ENCODE measurements at regions not wholly inside any gene's neighbourhood (a gene's known extent, or its start where the extent isn't known, plus 50 kb on each side); places are given as distances from the start of the nearest gene placed in this dataset.

DNA sequence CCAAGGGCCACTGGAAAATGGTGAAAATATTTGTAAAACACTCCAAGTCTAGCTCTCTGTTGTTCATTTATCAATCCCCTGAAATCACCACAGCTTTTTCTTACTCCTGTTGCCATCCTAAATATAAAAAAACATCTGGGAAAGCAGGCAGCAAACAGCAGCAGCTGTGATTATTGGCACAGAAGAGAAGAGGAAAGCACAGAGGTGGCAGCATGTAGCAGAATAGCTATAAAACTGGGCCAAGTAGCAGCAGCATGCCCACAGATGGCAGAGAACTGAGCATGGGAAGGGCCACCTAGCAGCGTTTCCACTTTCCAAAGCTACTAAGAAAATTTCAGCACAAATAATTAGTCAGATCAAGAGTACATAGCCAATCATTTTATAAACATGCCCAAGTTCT, 307.2 kb downstream of the SLC7A11 start:
- intact Hi-C loops (cut with micrococcal nuclease; ENCODE audit: unreplicated experiment) = no loop called here
- TF ChIP-seq SIN3A (IDR thresholded peaks at IDR 0.05; ENCODE audit: borderline replicate concordance, insufficient read depth, low read depth, low read length) (no peak), TCF7L2 (IDR thresholded peaks at IDR 0.05; ENCODE audit: low read depth, low read length) (no peak), POLR2AphosphoS5 (IDR thresholded peaks at IDR 0.05; ENCODE audit: low read depth, low read length) (no peak)
- TF ChIP-seq, protein P1, sequence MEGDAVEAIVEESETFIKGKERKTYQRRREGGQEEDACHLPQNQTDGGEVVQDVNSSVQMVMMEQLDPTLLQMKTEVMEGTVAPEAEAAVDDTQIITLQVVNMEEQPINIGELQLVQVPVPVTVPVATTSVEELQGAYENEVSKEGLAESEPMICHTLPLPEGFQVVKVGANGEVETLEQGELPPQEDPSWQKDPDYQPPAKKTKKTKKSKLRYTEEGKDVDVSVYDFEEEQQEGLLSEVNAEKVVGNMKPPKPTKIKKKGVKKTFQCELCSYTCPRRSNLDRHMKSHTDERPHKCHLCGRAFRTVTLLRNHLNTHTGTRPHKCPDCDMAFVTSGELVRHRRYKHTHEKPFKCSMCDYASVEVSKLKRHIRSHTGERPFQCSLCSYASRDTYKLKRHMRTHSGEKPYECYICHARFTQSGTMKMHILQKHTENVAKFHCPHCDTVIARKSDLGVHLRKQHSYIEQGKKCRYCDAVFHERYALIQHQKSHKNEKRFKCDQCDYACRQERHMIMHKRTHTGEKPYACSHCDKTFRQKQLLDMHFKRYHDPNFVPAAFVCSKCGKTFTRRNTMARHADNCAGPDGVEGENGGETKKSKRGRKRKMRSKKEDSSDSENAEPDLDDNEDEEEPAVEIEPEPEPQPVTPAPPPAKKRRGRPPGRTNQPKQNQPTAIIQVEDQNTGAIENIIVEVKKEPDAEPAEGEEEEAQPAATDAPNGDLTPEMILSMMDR (IDR thresholded peaks at IDR 0.05) = no peak
- TF ChIP-seq, protein P2, sequence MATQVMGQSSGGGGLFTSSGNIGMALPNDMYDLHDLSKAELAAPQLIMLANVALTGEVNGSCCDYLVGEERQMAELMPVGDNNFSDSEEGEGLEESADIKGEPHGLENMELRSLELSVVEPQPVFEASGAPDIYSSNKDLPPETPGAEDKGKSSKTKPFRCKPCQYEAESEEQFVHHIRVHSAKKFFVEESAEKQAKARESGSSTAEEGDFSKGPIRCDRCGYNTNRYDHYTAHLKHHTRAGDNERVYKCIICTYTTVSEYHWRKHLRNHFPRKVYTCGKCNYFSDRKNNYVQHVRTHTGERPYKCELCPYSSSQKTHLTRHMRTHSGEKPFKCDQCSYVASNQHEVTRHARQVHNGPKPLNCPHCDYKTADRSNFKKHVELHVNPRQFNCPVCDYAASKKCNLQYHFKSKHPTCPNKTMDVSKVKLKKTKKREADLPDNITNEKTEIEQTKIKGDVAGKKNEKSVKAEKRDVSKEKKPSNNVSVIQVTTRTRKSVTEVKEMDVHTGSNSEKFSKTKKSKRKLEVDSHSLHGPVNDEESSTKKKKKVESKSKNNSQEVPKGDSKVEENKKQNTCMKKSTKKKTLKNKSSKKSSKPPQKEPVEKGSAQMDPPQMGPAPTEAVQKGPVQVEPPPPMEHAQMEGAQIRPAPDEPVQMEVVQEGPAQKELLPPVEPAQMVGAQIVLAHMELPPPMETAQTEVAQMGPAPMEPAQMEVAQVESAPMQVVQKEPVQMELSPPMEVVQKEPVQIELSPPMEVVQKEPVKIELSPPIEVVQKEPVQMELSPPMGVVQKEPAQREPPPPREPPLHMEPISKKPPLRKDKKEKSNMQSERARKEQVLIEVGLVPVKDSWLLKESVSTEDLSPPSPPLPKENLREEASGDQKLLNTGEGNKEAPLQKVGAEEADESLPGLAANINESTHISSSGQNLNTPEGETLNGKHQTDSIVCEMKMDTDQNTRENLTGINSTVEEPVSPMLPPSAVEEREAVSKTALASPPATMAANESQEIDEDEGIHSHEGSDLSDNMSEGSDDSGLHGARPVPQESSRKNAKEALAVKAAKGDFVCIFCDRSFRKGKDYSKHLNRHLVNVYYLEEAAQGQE (IDR thresholded peaks at IDR 0.05; ENCODE audit: insufficient read depth in 1 of 2, low read depth in 2 of 2, low read length in 1 of 2) = no peak
- ChIA-PET CTCF (interaction anchor here (0.6 kb wide), 1 partner anchor 281 kb away, joined by 12 read pairs; no protein-coding TSS in a partner anchor), POLR2A (no interaction called here)
- no peak for DNase-seq (ENCODE audit: low read depth, low spot score)
- Histone ChIP-seq H3K27me3 (ENCODE audit: control insufficient read depth, insufficient read depth, low read length) (no peaks in the 10 kb centered on the region), H3K4me1 (ENCODE audit: control insufficient read depth, insufficient read depth, low read length) (no peaks in the 10 kb centered on the region), H3K9me3 (ENCODE audit: control insufficient read depth, insufficient read depth, low read depth, low read length) (no peaks in the 10 kb centered on the region), H3K4me3 (ENCODE audit: low read depth in 2 of 2, low read length in 2 of 2) (no peak overlapping the region), H3K36me3 (ENCODE audit: control insufficient read depth, insufficient read depth, low read length) (no peaks in the 10 kb centered on the region), H3K27ac (ENCODE audit: low read length) (no peak overlapping the region)
- in situ Hi-C loops (cut with HindIII; ENCODE audit: low pct_unique_long_range_greater_than_20kb, low sequenced_read_pairs) = no loop called here
- no peak for ATAC-seq
- BruUV-seq (replicated peaks) = no TSS peak

DNA sequence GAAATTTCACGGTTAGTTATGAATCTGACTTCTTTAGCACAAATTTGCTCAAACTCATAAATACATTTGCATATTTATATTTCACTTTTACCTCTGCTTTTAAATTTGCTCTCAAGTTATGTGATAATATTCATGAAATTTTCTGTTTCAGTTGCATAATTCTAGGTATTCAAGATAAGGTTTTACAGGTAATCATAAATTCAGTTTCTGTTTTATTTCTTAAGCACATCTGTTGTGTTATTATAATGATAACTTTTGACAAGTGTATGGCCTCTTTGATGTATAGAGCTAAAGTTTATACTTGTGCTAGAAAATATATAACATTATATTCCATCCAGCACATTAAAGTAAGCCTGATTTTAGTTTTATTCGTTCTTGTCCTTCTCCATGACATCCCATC, 308.1 kb downstream of the SLC7A11 start:
- Histone ChIP-seq H3K27ac (ENCODE audit: low read length) (no peak overlapping the region), H3K9me3 (ENCODE audit: control insufficient read depth, insufficient read depth, low read depth, low read length) (no peaks in the 10 kb centered on the region), H3K36me3 (ENCODE audit: control insufficient read depth, insufficient read depth, low read length) (no peaks in the 10 kb centered on the region), H3K4me3 (ENCODE audit: low read depth in 2 of 2, low read length in 2 of 2) (no peak overlapping the region), H3K4me1 (ENCODE audit: control insufficient read depth, insufficient read depth, low read length) (no peaks in the 10 kb centered on the region), H3K27me3 (ENCODE audit: control insufficient read depth, insufficient read depth, low read length) (no peaks in the 10 kb centered on the region)
- ChIA-PET POLR2A (no interaction called here), CTCF (interaction anchor here (0.6 kb wide), 1 partner anchor 280 kb away, joined by 12 read pairs; no protein-coding TSS in a partner anchor)
- TF ChIP-seq SIN3A (IDR thresholded peaks at IDR 0.05; ENCODE audit: borderline replicate concordance, insufficient read depth, low read depth, low read length) = no peak
- no peak for TF ChIP-seq POLR2AphosphoS5 (IDR thresholded peaks at IDR 0.05; ENCODE audit: low read depth, low read length)
- TF ChIP-seq TCF7L2 (IDR thresholded peaks at IDR 0.05; ENCODE audit: low read depth, low read length) = peak; percentile 69
- TF ChIP-seq, protein P1 (IDR thresholded peaks at IDR 0.05) = no peak
- ATAC-seq (no peak), DNase-seq (ENCODE audit: low read depth, low spot score) (no peak)
- no TSS peak for BruUV-seq (replicated peaks)
- in situ Hi-C loops (cut with HindIII; ENCODE audit: low pct_unique_long_range_greater_than_20kb, low sequenced_read_pairs) = no loop called here
- intact Hi-C loops (cut with micrococcal nuclease; ENCODE audit: unreplicated experiment) = no loop called here

Measured in Panc1 (cell line).